ENCODE measurements at regions not wholly inside any gene's neighbourhood (a gene's known extent, or its start where the extent isn't known, plus 50 kb on each side); places are given as distances from the start of the nearest gene placed in this dataset.

DNA sequence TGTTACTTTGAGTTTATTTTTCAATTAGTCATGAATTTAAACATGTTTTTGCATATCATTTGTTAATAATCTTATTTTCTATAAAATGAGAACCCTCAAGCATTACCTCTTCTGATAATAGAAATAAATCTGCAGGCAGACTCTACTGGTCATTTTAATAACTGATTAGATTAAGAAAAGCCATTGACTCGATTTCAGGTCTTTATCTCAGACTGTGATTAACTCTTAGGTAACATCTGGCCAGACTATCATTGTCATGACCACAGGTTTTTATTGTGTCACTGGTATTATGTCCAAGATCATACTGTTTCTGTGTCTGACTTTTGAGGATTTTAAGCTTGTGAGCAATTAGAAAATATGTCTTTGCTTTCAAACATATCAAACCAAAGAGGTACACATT, 83.6 kb upstream of the SLC13A1 start:
- Mint-ChIP-seq H3K4me1 (ENCODE audit: unreplicated experiment) (no peaks in the 10 kb centered on the region), H3K27me3 (no peaks in the 10 kb centered on the region), H3K4me3 (no peak overlapping the region), H3K9me3 (no peaks in the 10 kb centered on the region), H3K36me3 (no peaks in the 10 kb centered on the region), H3K27ac (no peak overlapping the region)
- DNase-seq (ENCODE audit: extremely low spot score, unreplicated experiment) = no peak
- TF ChIP-seq, protein P1, sequence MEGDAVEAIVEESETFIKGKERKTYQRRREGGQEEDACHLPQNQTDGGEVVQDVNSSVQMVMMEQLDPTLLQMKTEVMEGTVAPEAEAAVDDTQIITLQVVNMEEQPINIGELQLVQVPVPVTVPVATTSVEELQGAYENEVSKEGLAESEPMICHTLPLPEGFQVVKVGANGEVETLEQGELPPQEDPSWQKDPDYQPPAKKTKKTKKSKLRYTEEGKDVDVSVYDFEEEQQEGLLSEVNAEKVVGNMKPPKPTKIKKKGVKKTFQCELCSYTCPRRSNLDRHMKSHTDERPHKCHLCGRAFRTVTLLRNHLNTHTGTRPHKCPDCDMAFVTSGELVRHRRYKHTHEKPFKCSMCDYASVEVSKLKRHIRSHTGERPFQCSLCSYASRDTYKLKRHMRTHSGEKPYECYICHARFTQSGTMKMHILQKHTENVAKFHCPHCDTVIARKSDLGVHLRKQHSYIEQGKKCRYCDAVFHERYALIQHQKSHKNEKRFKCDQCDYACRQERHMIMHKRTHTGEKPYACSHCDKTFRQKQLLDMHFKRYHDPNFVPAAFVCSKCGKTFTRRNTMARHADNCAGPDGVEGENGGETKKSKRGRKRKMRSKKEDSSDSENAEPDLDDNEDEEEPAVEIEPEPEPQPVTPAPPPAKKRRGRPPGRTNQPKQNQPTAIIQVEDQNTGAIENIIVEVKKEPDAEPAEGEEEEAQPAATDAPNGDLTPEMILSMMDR (conservative IDR thresholded peaks at IDR 0.05) = no peak

DNA sequence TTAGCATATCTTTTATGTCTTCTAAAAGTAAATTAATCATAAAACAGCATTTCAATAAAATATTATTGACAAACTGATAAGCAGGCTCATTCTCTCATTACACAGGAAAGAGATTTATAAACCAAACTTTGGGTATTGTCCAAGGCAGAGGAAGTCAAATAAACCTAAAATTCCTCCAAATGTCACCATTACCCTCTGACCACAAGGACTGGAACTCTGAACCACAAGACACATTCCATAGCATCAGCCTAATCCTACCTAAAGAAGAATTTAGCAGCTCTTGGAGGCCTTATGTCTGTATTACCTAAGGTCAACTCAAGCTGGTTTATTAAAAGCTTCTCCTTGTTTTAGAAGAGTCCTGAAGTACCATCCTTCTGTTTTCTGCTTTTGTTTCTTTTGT, 82.4 kb upstream of the SLC13A1 start:
- Mint-ChIP-seq H3K27me3 (no peaks in the 10 kb centered on the region), H3K27ac (no peak overlapping the region), H3K36me3 (no peaks in the 10 kb centered on the region), H3K4me1 (ENCODE audit: unreplicated experiment) (no peaks in the 10 kb centered on the region), H3K4me3 (no peak overlapping the region), H3K9me3 (no peaks in the 10 kb centered on the region)
- TF ChIP-seq, protein P1 (conservative IDR thresholded peaks at IDR 0.05) = no peak
- DNase-seq (ENCODE audit: extremely low spot score, unreplicated experiment) = no peak

DNA sequence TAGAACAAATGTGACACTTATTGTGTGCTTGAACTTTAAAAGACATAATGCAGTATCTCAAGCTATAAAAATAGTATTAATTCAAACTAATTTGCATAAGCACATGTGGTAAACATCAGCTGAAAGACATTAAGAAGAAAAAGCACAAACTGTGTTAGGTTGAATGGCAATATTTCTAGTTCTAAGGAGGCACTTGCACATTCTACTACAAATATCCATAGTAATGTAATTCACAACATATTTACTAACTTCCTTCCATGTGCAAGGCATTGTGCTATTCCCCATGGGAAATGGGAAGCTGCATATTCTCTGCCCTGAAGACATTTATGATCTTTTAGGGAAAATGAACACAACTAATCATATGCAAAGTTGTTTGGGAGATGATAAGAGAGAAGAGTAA, 80.2 kb upstream of the SLC13A1 start:
- Mint-ChIP-seq H3K27ac (no peak overlapping the region), H3K27me3 (no peaks in the 10 kb centered on the region), H3K36me3 (no peaks in the 10 kb centered on the region), H3K4me1 (ENCODE audit: unreplicated experiment) (no peaks in the 10 kb centered on the region), H3K9me3 (no peaks in the 10 kb centered on the region), H3K4me3 (no peak overlapping the region)
- DNase-seq (ENCODE audit: extremely low spot score, unreplicated experiment) = no peak
- TF ChIP-seq, protein P1 (conservative IDR thresholded peaks at IDR 0.05) = no peak

DNA sequence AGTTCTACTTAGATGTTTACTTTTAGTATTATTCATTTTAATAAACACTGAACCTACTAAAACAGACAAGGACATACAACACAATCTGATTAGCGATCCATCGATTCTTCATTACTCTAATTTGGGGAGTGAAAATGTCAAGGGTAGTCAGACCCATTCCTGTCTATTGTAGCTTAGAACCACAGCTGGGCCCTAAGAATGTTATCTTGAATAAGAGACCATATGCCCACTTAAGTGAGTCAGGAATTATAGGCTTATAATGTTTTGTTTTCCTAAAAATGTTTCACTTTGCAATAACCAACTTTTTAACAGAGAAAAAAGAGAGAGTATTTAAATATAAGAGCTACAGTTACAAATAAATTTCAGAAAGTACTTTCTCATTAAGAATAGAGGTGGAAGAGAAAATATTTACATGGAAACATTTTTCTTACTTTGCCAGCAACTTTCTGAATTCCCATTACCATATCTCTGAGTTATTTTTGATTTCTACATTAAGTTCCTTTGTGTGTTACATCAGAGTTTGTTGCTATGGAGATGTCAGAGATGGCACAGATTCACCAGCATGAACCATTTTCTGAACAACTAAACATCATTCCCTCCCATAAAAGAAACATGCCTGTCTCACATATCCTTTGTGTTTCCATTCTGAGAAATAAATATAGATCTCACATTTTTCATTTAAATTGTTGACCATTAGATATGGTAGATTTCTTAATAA, 75.4 kb upstream of the SLC13A1 start:
- no peak overlapping the region for H3K27ac Mint-ChIP-seq
- H3K27me3 Mint-ChIP-seq = no peaks in the 10 kb centered on the region
- H3K4me1 Mint-ChIP-seq (ENCODE audit: unreplicated experiment) = no peaks in the 10 kb centered on the region
- no peaks in the 10 kb centered on the region for H3K9me3 Mint-ChIP-seq
- H3K36me3 Mint-ChIP-seq = no peaks in the 10 kb centered on the region
- no peak overlapping the region for H3K4me3 Mint-ChIP-seq
- TF ChIP-seq, protein P1 (conservative IDR thresholded peaks at IDR 0.05) = no peak
- no peak for DNase-seq (ENCODE audit: extremely low spot score, unreplicated experiment)

DNA sequence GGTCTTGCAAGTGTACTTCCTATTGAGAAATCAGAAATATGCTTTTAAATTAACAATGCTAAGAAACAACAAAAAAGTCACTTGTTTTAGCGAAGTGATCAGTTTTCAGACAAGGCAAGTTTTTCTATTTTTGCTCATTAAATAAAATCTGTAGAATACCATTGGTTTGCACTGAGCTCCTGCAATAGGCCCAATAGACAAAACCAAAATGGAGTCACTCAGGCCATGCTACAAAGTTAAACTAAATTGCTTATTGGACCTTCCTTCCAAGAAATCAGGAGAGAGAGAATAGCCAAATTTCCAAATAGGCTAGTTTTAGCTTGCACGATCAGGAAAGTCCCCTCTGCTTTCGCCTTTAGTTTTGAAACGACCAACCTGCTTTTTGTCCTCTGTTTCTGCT, 73.4 kb upstream of the SLC13A1 start:
- TF ChIP-seq, protein P1 (conservative IDR thresholded peaks at IDR 0.05) = no peak
- H3K9me3 Mint-ChIP-seq = no peaks in the 10 kb centered on the region
- DNase-seq (ENCODE audit: extremely low spot score, unreplicated experiment) = no peak
- H3K27me3 Mint-ChIP-seq = no peaks in the 10 kb centered on the region
- no peaks in the 10 kb centered on the region for H3K36me3 Mint-ChIP-seq
- no peak overlapping the region for H3K4me3 Mint-ChIP-seq
- no peak overlapping the region for H3K27ac Mint-ChIP-seq
- no peaks in the 10 kb centered on the region for H3K4me1 Mint-ChIP-seq (ENCODE audit: unreplicated experiment)
